Loucy (cell line): ENCODE measurements at regions not wholly inside any gene's neighbourhood (a gene's known extent, or its start where the extent isn't known, plus 50 kb on each side); places are given as distances from the start of the nearest gene placed in this dataset.

ENCODE experiments used
- H2AFZ ChIP-seq: fragments of 200-600 bp; sonication (generic); 2 replicates; pipeline ENCODE4 v1.6.0; 2016; ENCODE audit warnings: antibody characterized with exemption, mild to moderate bottlenecking, low read length, moderate library complexity
- H3F3A ChIP-seq: fragments of 200-600 bp; 2 replicates; pipeline ENCODE4 v1.6.0; 2016; ENCODE audit warnings: antibody characterized with exemption, low read depth, mild to moderate bottlenecking
- H3K27me3 ChIP-seq: fragments of 200-600 bp; sonication (generic); 2 replicates; pipeline ENCODE4 v1.6.1; 2014; ENCODE audit warnings: low read length, mild to moderate bottlenecking; ENCODE audit not compliant: insufficient read depth, poor library complexity, severe bottlenecking
- H3K36me3 ChIP-seq: fragments of 200-600 bp; sonication (generic); 2 replicates; pipeline ENCODE4 v1.6.1; 2016; ENCODE audit warnings: low read length; ENCODE audit not compliant: insufficient read depth
- H3K4me1 ChIP-seq: fragments of 200-600 bp; sonication (generic); 2 replicates; pipeline ENCODE4 v1.5.1; 2014; ENCODE audit warnings: low read length, mild to moderate bottlenecking; ENCODE audit not compliant: insufficient read depth, poor library complexity, severe bottlenecking
- H3K4me2 ChIP-seq: fragments of 200-600 bp; sonication (generic); 2 replicates; pipeline ENCODE4 v1.6.0; 2014; ENCODE audit warnings: antibody characterized with exemption, low read length, low read depth, mild to moderate bottlenecking; ENCODE audit not compliant: poor library complexity, severe bottlenecking
- H3K4me3 ChIP-seq: fragments of 200-600 bp; sonication (generic); 2 replicates; pipeline ENCODE4 v1.5.1; 2014; ENCODE audit warnings: low read length, mild to moderate bottlenecking, mixed read lengths; ENCODE audit not compliant: poor library complexity, severe bottlenecking
- H3K79me2 ChIP-seq: fragments of 200-600 bp; sonication (generic); 2 replicates; pipeline ENCODE4 v1.6.1; 2014; ENCODE audit warnings: low read length; ENCODE audit not compliant: insufficient read depth
- H3K9ac ChIP-seq: fragments of 200-600 bp; sonication (generic); 2 replicates; pipeline ENCODE4 v1.6.0; 2014; ENCODE audit warnings: mild to moderate bottlenecking, low read depth, low read length, moderate library complexity; ENCODE audit not compliant: poor library complexity, severe bottlenecking
- H3K9me2 ChIP-seq: fragments of 200-600 bp; sonication (generic); replicated peaks from 2 replicates; pipeline ENCODE4 v1.6.1; 2016; ENCODE audit warnings: low read depth, low read length, mixed read lengths
- H3K9me3 ChIP-seq: fragments of 200-600 bp; sonication (generic); 2 replicates; pipeline ENCODE4 v1.6.1; 2014; ENCODE audit warnings: mild to moderate bottlenecking, antibody characterized with exemption, low read length, low read depth; ENCODE audit not compliant: insufficient read depth
- H4K20me1 ChIP-seq: fragments of 200-600 bp; sonication (generic); 2 replicates; pipeline ENCODE4 v1.6.0; 2014; ENCODE audit warnings: antibody characterized with exemption, low read length, mild to moderate bottlenecking; ENCODE audit not compliant: insufficient read depth, poor library complexity, severe bottlenecking
- CTCF ChIP-seq: fragments of 200-600 bp; sonication (generic); conservative IDR thresholded peaks from 2 replicates; pipeline ENCODE4 v1.5.1; 2014; ENCODE audit warnings: mild to moderate bottlenecking, antibody characterized with exemption, low read length
- EZH2phosphoT487 ChIP-seq: fragments of 200-600 bp; IDR thresholded peaks from 2 replicates; pipeline ENCODE4 v1.6.1; 2018; ENCODE audit warnings: antibody characterized with exemption, mild to moderate bottlenecking, moderate library complexity, borderline replicate concordance

DNA sequence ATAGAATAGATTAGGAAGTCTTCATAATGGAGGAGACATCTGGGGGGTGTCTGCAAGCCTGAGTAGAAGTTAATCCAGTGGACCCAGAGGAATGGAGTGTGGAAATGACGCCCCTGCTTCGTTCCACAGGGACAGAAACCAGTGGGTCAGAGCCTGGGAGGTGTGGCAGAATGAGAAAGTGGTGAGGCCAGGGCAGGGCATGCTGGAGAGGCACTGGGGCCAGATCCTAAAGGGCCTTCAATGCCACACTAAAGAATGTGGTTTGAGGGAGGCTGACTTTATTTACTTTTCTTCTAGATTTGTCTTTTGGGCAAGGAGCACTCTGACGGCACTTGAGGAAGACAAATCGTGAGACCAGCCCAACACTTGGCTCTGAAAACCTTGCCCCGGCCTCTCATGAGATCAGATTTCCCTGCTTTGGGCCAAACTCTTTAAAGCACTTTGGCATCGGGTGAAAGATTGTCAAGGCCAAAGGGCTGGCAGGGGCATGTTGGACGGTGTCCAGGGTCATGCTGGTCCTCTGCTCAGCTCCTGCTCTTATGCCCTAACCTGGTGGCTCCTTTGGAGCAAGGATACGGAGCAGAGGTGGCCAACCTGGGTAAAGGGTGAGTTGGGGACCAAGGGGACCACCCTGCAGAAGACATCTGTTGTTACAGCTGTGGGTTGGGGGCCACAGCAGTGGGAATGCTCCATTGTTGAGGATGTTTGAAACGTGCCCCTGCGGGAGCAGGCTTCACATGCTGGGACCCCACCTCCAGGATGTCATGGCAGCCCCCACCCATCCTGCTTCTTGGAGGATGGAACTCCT lies 157.0 kb upstream of the ZMIZ1 start:
- Histone ChIP-seq H3K4me1 (no peaks in the 10 kb centered on the region), H2AFZ (no peak overlapping the region), H3K27me3 (no peaks in the 10 kb centered on the region), H3K9me3 (no peaks in the 10 kb centered on the region), H3K9ac (no peak overlapping the region), H3K4me3 (no peak overlapping the region), H3K9me2 (no peaks in the 10 kb centered on the region), H3F3A (no peaks in the 10 kb centered on the region), H3K79me2 (no peaks in the 10 kb centered on the region), H3K36me3 (no peaks in the 10 kb centered on the region), H3K4me2 (no peak overlapping the region), H4K20me1 (no peaks in the 10 kb centered on the region)
- TF ChIP-seq EZH2phosphoT487 (no peak), CTCF (no peak)

DNA sequence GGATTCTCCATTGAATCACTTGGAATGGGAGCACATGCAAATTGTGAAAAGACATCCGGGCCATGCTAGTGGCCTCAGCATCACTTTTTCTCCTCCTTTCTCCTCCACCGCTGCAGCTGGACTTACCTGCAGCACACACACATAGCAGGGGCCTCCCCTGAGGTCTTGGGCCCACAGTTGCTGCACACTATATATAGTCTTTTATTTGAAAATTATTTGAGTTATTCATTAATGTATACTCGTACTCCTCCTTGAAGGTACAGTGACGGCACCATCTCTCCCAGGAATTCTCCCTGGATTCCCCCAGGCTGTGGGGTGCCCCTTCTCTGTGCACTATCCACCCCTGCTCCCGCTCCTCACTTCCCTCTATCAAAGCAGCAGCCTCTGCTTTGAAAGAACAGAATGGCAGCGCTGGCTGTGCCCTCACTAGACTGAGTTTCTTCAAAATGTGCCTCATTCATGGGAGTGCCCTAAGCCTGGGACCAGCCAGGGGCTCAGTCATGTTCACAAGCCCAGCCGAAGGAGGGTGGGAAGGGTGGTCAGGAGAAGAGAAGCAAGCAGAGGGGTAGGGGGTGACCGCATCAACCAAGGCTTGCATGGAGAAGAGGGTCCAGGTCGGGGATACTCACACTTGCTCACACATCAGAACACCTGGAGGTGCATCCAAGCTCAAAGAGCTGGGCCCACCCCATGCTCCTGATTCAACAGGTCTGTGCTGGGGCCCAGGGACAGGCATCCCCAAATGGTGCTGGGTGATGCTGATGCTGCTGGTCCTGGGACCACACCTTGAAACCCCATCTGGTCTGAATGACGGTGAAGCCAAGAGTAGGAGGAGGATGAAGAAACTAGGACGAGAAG lies 156.2 kb upstream of the ZMIZ1 start:
- H3K9me2 ChIP-seq = no peaks in the 10 kb centered on the region
- no peaks in the 10 kb centered on the region for H4K20me1 ChIP-seq
- H3K36me3 ChIP-seq = no peaks in the 10 kb centered on the region
- no peaks in the 10 kb centered on the region for H3K4me1 ChIP-seq
- no peaks in the 10 kb centered on the region for H3F3A ChIP-seq
- no peak for TF ChIP-seq CTCF
- TF ChIP-seq EZH2phosphoT487 = no peak
- no peaks in the 10 kb centered on the region for H3K79me2 ChIP-seq
- H2AFZ ChIP-seq = no peak overlapping the region
- no peak overlapping the region for H3K4me2 ChIP-seq
- H3K9me3 ChIP-seq = no peaks in the 10 kb centered on the region
- no peaks in the 10 kb centered on the region for H3K27me3 ChIP-seq
- H3K9ac ChIP-seq = no peak overlapping the region
- no peak overlapping the region for H3K4me3 ChIP-seq

- Histone ChIP-seq H3F3A (no peaks in the 10 kb centered on the region), H3K4me3 (no peak overlapping the region), H3K9me2 (no peaks in the 10 kb centered on the region), H3K79me2 (no peaks in the 10 kb centered on the region), H3K9ac (no peak overlapping the region), H3K27me3 (no peaks in the 10 kb centered on the region), H4K20me1 (no peaks in the 10 kb centered on the region), H2AFZ (no peak overlapping the region), H3K9me3 (no peaks in the 10 kb centered on the region), H3K36me3 (no peaks in the 10 kb centered on the region), H3K4me1 (no peaks in the 10 kb centered on the region), H3K4me2 (no peak overlapping the region)
- TF ChIP-seq EZH2phosphoT487 = no peak
- no peak for TF ChIP-seq CTCF
These were observed 155.3 kb upstream of the ZMIZ1 start for GRCh38 chr10:78913219-78914059.
